ENCODE measurements at regions not wholly inside any gene's neighbourhood (a gene's known extent, or its start where the extent isn't known, plus 50 kb on each side); places are given as distances from the start of the nearest gene placed in this dataset.

DNA sequence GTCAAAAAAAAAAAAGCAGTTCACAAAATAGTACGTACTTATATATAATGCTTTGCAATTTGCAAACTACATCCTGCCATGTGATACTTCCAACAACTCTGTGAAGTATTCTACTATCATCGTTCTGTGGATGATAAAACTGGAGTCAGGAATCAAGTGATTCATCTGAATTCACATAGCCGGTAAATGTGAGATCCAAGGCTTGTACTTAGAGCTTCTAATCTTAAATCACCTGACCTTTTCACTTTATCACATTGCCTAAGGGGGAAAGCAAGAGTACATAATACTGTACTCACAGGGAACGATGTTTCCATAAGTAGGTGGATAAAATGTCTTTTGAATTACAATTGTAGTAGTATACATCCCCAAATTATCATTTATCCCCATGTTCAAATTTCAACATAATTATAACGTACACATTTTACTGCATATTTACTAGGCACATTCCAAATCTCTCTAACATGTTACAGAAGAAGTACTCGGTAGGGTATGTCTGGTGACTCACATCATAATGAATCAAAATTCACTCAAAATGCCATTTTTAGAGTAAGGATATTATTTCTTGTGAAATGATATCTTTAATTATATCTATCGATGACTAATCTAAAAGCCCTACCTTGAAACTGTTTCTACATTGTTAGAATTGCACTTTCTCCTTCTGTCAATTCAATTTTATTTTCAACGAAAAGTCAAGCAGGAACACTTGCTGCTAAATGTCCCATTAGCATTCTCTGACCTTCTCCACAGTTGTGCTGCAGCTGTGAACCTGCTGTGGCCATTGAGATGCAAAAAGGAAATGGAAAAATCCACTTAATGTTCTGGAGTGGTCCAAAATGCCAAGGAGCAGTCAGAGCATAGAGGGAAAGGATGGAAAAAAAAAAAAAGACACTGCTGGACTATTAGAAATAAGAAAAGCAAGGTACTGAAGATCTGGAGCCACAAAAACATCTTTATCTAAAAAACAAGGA, 78.9 kb downstream of the OR2K2 start:
- no peak for TF ChIP-seq CTCF (IDR thresholded peaks at IDR 0.05; ENCODE audit: extremely low read depth in 1 of 2, insufficient read depth in 1 of 2, low read depth in 1 of 2, low read length in 2 of 2)
- no peak for TF ChIP-seq POLR2A (IDR thresholded peaks at IDR 0.05; ENCODE audit: low read depth, low read length)
- TF ChIP-seq JUN (IDR thresholded peaks at IDR 0.05; ENCODE audit: borderline replicate concordance, insufficient read depth, insufficient read length, low read depth): no peak
- no peak for TF ChIP-seq POLR2AphosphoS5 (IDR thresholded peaks at IDR 0.05; ENCODE audit: insufficient read depth, low read depth, low read length)
- TF ChIP-seq MAX (IDR thresholded peaks at IDR 0.05; ENCODE audit: insufficient read depth, insufficient read length): no peak
- TF ChIP-seq EZH2 (IDR thresholded peaks at IDR 0.05; ENCODE audit: borderline replicate concordance, low read depth, low read length, severe bottlenecking): no peak
- TF ChIP-seq MYC (IDR thresholded peaks at IDR 0.05; ENCODE audit: low read depth, low read length): no peak
- no peak for TF ChIP-seq FOS (IDR thresholded peaks at IDR 0.05; ENCODE audit: borderline replicate concordance, insufficient read depth, low read length)
- no peak for TF ChIP-seq GATA2 (IDR thresholded peaks at IDR 0.05; ENCODE audit: insufficient read depth, insufficient read length, low read depth, low read length)

All from endothelial cell of umbilical vein (primary cell).